ENCODE measurements at regions not wholly inside any gene's neighbourhood (a gene's known extent, or its start where the extent isn't known, plus 50 kb on each side); places are given as distances from the start of the nearest gene placed in this dataset.
"Not testable (repeated sequence)": the region's sequence is repeated elsewhere in the genome, so short reads cannot be mapped to it uniquely, and the experiment has no call there.

DNA sequence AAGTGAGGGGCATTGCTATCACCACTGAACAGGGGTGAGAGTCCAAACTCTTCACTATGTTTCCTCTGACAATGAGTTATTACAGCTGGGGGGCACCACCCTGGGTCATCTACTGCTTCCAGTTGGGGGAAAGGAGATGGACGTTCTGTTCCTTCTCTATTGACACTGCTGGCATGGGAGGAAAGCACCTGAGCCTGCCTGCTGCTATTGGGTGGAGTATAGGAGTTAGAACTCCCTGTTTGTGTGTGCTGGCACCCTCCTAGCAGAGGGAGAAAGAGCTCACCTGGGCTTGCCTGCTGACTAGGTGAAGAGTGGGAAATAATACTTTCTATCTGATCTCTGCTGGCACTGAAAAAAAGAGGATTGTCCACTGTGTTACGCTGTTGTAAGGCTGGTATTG, 163.8 kb downstream of the MSN start (continued):
- TF ChIP-seq, protein P1, sequence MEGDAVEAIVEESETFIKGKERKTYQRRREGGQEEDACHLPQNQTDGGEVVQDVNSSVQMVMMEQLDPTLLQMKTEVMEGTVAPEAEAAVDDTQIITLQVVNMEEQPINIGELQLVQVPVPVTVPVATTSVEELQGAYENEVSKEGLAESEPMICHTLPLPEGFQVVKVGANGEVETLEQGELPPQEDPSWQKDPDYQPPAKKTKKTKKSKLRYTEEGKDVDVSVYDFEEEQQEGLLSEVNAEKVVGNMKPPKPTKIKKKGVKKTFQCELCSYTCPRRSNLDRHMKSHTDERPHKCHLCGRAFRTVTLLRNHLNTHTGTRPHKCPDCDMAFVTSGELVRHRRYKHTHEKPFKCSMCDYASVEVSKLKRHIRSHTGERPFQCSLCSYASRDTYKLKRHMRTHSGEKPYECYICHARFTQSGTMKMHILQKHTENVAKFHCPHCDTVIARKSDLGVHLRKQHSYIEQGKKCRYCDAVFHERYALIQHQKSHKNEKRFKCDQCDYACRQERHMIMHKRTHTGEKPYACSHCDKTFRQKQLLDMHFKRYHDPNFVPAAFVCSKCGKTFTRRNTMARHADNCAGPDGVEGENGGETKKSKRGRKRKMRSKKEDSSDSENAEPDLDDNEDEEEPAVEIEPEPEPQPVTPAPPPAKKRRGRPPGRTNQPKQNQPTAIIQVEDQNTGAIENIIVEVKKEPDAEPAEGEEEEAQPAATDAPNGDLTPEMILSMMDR (IDR thresholded peaks at IDR 0.05), result no peak
- TF ChIP-seq, protein P2, sequence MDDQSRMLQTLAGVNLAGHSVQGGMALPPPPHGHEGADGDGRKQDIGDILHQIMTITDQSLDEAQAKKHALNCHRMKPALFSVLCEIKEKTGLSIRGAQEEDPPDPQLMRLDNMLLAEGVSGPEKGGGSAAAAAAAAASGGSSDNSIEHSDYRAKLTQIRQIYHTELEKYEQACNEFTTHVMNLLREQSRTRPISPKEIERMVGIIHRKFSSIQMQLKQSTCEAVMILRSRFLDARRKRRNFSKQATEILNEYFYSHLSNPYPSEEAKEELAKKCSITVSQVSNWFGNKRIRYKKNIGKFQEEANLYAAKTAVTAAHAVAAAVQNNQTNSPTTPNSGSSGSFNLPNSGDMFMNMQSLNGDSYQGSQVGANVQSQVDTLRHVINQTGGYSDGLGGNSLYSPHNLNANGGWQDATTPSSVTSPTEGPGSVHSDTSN (IDR thresholded peaks at IDR 0.05), result no peak
- TF ChIP-seq POLR2AphosphoS5 (IDR thresholded peaks at IDR 0.05; ENCODE audit: low read depth, low read length) (no peak), EZH2phosphoT487 (IDR thresholded peaks at IDR 0.05; ENCODE audit: borderline replicate concordance, low read depth) (no peak)

DNA sequence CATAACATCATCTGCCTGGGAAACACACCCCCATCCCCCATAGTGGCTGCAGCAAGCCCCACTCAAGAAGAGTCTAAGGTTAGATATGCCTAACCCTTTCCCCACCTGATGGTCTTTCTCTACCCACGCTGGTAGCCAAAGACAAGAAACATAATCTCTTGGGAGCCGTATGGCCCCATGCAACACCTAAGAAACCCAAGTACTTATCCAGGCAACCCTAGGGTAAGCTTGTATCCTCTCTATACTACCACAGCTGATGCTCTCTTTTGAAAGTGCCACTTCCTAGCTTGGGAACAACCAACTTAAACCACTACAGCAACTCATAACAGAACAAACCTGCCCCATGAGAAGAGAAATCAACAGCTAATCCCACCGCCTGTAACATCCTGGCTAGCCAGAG, 161.1 kb downstream of the MSN start:
- Histone ChIP-seq H3K36me3 (replicated peaks in 1 of 2; ENCODE audit: control insufficient read depth in 1 of 2, insufficient read depth in 2 of 2, low read length in 1 of 2) (no peaks in the 10 kb centered on the region), H3K79me2 (ENCODE audit: insufficient read depth) (no peaks in the 10 kb centered on the region), H3K9me2 (no peaks in the 10 kb centered on the region), H3K9ac (no peak overlapping the region), H3K4me2 (no peak overlapping the region), H3F3A (replicated peaks; ENCODE audit: insufficient read depth) (no peaks in the 10 kb centered on the region), H3K4me3 (ENCODE audit: low read depth in 2 of 2, low read length in 1 of 2) (no peak overlapping the region), H3K27me3 (ENCODE audit: insufficient read depth) (no peaks in the 10 kb centered on the region), H4K20me1 (ENCODE audit: insufficient read depth) (no peaks in the 10 kb centered on the region), H2AFZ (ENCODE audit: low read depth) (no peak overlapping the region), H3K4me1 (ENCODE audit: control insufficient read depth in 1 of 2, insufficient read depth in 2 of 2, low read depth in 1 of 2, low read length in 1 of 2) (no peaks in the 10 kb centered on the region), H3K27ac (ENCODE audit: low read depth in 2 of 2, low read length in 1 of 2) (no peak overlapping the region), H3K9me3 (no peaks in the 10 kb centered on the region)
- WGBS (ENCODE audit: low lambda C conversion rate), result 0% methylated on average over 3 of the region's 3 CpGs
- ChIA-PET POLR2A (no interaction called here), CTCF (no interaction called here)
- DNase-seq, result no peak
- TF ChIP-seq RXRA (IDR thresholded peaks at IDR 0.05; ENCODE audit: borderline replicate concordance, low read depth), result no peak
- no peak for TF ChIP-seq NRF1 (IDR thresholded peaks at IDR 0.05; ENCODE audit: low read depth, low read length)
- no peak for TF ChIP-seq NFIC (IDR thresholded peaks at IDR 0.05; ENCODE audit: borderline replicate concordance)
- no peak for TF ChIP-seq MEF2A (IDR thresholded peaks at IDR 0.05; ENCODE audit: borderline replicate concordance, low read depth)
- no peak for TF ChIP-seq MXI1 (IDR thresholded peaks at IDR 0.05; ENCODE audit: low read depth, low read length)
- no peak for TF ChIP-seq POLR2AphosphoS5 (IDR thresholded peaks at IDR 0.05; ENCODE audit: low read depth, low read length)
- no peak for TF ChIP-seq EZH2phosphoT487 (IDR thresholded peaks at IDR 0.05; ENCODE audit: borderline replicate concordance, low read depth)

DNA sequence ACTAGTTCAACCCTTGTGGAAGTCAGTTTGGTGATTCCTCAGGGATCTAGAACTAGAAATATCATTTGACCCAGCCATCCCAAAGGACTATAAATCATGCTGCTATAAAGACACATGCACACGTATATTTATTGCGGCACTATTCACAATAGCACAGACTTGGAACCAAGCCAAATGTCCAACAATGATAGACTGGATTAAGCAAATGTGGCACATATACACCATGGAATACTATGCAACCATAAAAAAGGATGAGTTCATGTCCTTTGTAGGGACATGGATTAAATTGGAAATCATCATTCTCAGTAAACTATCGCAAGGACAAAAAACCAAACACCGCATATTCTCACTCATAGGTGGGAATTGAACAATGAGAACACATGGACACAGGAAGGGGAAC, 157.8 kb downstream of the MSN start:
- H3K9ac ChIP-seq; H3K4me1 ChIP-seq (ENCODE audit: control insufficient read depth in 1 of 2, insufficient read depth in 2 of 2, low read depth in 1 of 2, low read length in 1 of 2); H3K4me2 ChIP-seq; CTCF ChIA-PET; H3K36me3 ChIP-seq (replicated peaks in 1 of 2; ENCODE audit: control insufficient read depth in 1 of 2, insufficient read depth in 2 of 2, low read length in 1 of 2); DNase-seq; H3K9me3 ChIP-seq; H2AFZ ChIP-seq (ENCODE audit: low read depth); H3K79me2 ChIP-seq (ENCODE audit: insufficient read depth); H4K20me1 ChIP-seq (ENCODE audit: insufficient read depth); H3K9me2 ChIP-seq; H3K27ac ChIP-seq (ENCODE audit: low read depth in 2 of 2, low read length in 1 of 2); H3K4me3 ChIP-seq (ENCODE audit: low read depth in 2 of 2, low read length in 1 of 2); H3K27me3 ChIP-seq (ENCODE audit: insufficient read depth); POLR2A ChIA-PET; H3F3A ChIP-seq (replicated peaks; ENCODE audit: insufficient read depth): not testable (repeated sequence)
- 34% methylated on average over 4 of the region's 4 CpGs for WGBS (ENCODE audit: low lambda C conversion rate)
